ENCODE measurements at regions not wholly inside any gene's neighbourhood (a gene's known extent, or its start where the extent isn't known, plus 50 kb on each side); places are given as distances from the start of the nearest gene placed in this dataset.

DNA sequence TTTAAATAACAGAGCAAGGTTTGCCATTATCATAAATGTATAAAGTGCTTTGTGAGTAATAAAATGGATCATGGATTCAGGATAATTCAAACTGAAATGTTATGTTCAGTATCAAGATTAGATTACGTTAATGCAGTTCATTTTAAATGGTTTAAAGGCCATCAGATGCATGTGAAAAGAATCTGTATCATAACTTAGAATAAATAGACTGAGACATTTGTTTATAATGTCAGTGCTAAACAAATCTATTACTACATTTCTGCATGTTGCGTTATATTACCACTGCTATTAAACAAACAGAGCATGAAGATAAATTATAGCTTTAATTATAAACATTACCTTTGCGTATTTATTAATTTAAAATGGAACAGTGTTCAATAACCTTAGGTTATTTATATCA lies 160.2 kb downstream of the TOX3 start:
- Mint-ChIP-seq H3K36me3 (no peaks in the 10 kb centered on the region), H3K4me3 (no peak overlapping the region), H3K4me1 (no peaks in the 10 kb centered on the region), H3K9me3 (peaks cover 1 to 26% (median 7%) of the 10 kb centered on the region in 7 donors), H3K27ac (no peak overlapping the region), H3K27me3 (no peaks in the 10 kb centered on the region)
- no peaks in the 10 kb centered on the region for H3K9me3 ChIP-seq (ENCODE audit: control insufficient read depth in 2 of 2, low read length in 2 of 2)
- H3K4me3 ChIP-seq (ENCODE audit: low read depth, low read length), result no peak overlapping the region
- H3K27ac ChIP-seq (ENCODE audit: insufficient read depth, low read length, poor library complexity, severe bottlenecking), result no peak overlapping the region
- no peak for DNase-seq
- no peaks in the 10 kb centered on the region for H3K36me3 ChIP-seq (ENCODE audit: control insufficient read depth, insufficient read depth, low read length)
- H3K27me3 ChIP-seq (ENCODE audit: control insufficient read depth, insufficient read depth, low read length), result no peaks in the 10 kb centered on the region
- no peak for ATAC-seq (ENCODE audit: low read depth in 2 of 2)
- no peaks in the 10 kb centered on the region for H3K4me1 ChIP-seq (ENCODE audit: control insufficient read depth, insufficient read depth, low read length, poor library complexity, severe bottlenecking)

DNA sequence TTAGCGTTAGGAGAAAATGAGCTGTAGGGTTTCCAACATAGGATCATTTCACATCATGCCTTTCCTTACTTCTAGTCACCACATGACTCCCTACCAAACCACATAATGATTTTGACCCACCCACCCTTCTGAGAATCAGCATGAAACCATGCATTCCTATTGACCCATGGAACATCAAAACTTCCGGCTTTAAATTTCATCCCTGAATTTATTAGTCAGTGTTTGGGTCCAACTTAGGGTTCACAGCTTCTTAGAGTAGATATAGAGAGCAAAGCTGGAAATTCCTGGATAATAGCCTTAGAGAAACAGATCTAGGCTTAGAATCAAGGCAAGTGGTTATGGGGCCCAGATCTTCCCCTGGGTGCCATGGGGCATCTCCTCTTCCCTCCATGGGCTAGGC lies 162.6 kb downstream of the TOX3 start:
- peaks cover 1 to 29% (median 7%) of the 10 kb centered on the region in 7 donors for H3K9me3 Mint-ChIP-seq
- no peak overlapping the region for H3K4me3 Mint-ChIP-seq
- ATAC-seq (ENCODE audit: low read depth in 2 of 2) (no peak), DNase-seq (no peak)
- Histone ChIP-seq H3K27ac (ENCODE audit: insufficient read depth, low read length, poor library complexity, severe bottlenecking) (no peak overlapping the region), H3K36me3 (ENCODE audit: control insufficient read depth, insufficient read depth, low read length) (no peaks in the 10 kb centered on the region), H3K4me3 (ENCODE audit: low read depth, low read length) (no peak overlapping the region), H3K4me1 (ENCODE audit: control insufficient read depth, insufficient read depth, low read length, poor library complexity, severe bottlenecking) (no peaks in the 10 kb centered on the region), H3K27me3 (ENCODE audit: control insufficient read depth, insufficient read depth, low read length) (no peaks in the 10 kb centered on the region), H3K9me3 (ENCODE audit: control insufficient read depth in 2 of 2, low read length in 2 of 2) (no peaks in the 10 kb centered on the region)
- H3K4me1 Mint-ChIP-seq, result no peaks in the 10 kb centered on the region
- no peak overlapping the region for H3K27ac Mint-ChIP-seq
- no peaks in the 10 kb centered on the region for H3K27me3 Mint-ChIP-seq
- no peaks in the 10 kb centered on the region for H3K36me3 Mint-ChIP-seq

DNA sequence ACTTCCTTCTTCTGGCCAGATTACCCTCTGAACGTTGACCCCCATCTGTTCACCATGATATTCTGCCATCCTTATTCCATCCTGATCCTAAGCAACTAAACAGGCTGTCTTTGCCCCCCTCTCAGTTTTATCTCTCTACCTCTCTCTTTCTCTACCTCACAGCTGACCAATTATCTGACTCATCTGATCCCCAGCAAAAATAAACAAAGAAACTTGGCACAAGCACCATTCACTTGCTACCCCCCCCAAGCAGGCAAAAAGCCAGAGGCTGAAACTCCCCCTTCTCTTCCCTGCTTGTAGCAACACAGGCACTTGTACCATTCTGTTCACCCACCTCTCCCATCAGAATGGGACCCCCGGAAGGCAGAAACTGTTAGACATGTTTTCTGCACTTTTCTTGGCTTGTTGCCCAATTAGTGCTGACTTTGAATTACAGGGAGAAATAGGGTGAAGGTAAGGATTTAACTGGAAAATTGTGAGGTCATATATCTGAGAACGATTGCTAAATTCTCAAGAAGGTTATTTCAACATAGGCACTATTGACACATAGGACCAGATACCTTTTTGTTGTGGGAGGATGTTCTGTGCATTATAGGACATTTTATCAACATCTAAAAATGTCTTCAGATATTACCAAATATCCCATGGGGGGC lies 163.2 kb downstream of the TOX3 start:
- Histone ChIP-seq H3K27ac (ENCODE audit: insufficient read depth, low read length, poor library complexity, severe bottlenecking) (no peak overlapping the region), H3K9me3 (ENCODE audit: control insufficient read depth in 2 of 2, low read length in 2 of 2) (no peaks in the 10 kb centered on the region), H3K36me3 (ENCODE audit: control insufficient read depth, insufficient read depth, low read length) (no peaks in the 10 kb centered on the region), H3K4me1 (ENCODE audit: control insufficient read depth, insufficient read depth, low read length, poor library complexity, severe bottlenecking) (no peaks in the 10 kb centered on the region), H3K4me3 (ENCODE audit: low read depth, low read length) (no peak overlapping the region), H3K27me3 (ENCODE audit: control insufficient read depth, insufficient read depth, low read length) (no peaks in the 10 kb centered on the region)
- DNase-seq, result no peak
- Mint-ChIP-seq H3K27me3 (no peaks in the 10 kb centered on the region), H3K27ac (no peak overlapping the region), H3K36me3 (no peaks in the 10 kb centered on the region), H3K4me3 (no peak overlapping the region), H3K4me1 (no peaks in the 10 kb centered on the region), H3K9me3 (peaks cover 0 to 29% (median 3%) of the 10 kb centered on the region in 7 donors)
- no peak for ATAC-seq (ENCODE audit: low read depth in 2 of 2)

DNA sequence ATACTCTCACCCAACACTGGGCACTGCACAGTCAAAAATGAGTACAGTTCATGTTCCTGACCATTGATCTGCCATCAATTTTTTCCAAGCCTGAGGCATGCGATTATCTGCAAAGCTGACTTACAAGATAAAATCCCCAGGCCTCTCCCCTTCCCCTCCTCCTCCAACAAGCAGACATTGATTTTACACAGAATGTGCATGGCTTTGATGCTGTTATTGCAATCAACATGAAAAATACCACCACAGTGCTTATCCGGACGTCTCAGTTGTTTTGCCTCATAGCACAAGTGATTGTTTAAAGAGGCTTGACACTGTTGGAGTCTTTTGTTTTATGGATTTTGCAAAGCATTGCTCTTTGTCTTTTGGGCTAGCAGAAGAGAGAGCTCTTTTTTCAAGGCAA lies 163.8 kb downstream of the TOX3 start:
- Mint-ChIP-seq H3K9me3 (peaks cover 0 to 25% (median 3%) of the 10 kb centered on the region in 7 donors), H3K36me3 (no peaks in the 10 kb centered on the region), H3K27me3 (no peaks in the 10 kb centered on the region), H3K4me3 (no peak overlapping the region), H3K27ac (no peak overlapping the region), H3K4me1 (no peaks in the 10 kb centered on the region)
- no peaks in the 10 kb centered on the region for H3K36me3 ChIP-seq (ENCODE audit: control insufficient read depth, insufficient read depth, low read length)
- ATAC-seq (ENCODE audit: low read depth in 2 of 2) (no peak), DNase-seq (no peak)
- H3K27me3 ChIP-seq (ENCODE audit: control insufficient read depth, insufficient read depth, low read length), result no peaks in the 10 kb centered on the region
- no peaks in the 10 kb centered on the region for H3K9me3 ChIP-seq (ENCODE audit: control insufficient read depth in 2 of 2, low read length in 2 of 2)
- no peak overlapping the region for H3K4me3 ChIP-seq (ENCODE audit: low read depth, low read length)
- no peak overlapping the region for H3K27ac ChIP-seq (ENCODE audit: insufficient read depth, low read length, poor library complexity, severe bottlenecking)
- no peaks in the 10 kb centered on the region for H3K4me1 ChIP-seq (ENCODE audit: control insufficient read depth, insufficient read depth, low read length, poor library complexity, severe bottlenecking)

DNA sequence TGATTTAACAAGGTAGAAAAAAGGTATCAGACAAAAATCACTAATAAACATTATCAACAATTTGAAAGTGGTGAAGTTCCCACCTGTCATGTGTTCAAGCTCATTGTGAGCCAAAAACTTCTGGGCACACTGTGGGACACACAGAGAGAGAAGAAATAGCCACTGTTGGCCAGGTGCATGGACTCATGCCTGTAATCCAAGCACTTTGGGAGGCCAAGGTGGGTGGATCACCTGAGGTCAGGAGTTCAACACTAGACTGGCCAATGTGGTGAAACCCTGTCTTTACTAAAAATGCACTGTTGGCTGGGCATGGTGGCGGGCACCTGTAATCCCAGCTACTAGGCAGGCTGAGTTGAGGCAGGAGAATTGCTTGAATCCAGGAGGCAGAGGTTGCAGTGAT lies 167.4 kb downstream of the TOX3 start:
- Mint-ChIP-seq H3K4me1 (no peaks in the 10 kb centered on the region), H3K36me3 (no peaks in the 10 kb centered on the region), H3K27ac (no peak overlapping the region), H3K4me3 (no peak overlapping the region), H3K9me3 (peaks cover 0 to 35% (median 9%) of the 10 kb centered on the region in 7 donors), H3K27me3 (no peaks in the 10 kb centered on the region)
- ATAC-seq (ENCODE audit: low read depth in 2 of 2), result no peak
- Histone ChIP-seq H3K27ac (ENCODE audit: insufficient read depth, low read length, poor library complexity, severe bottlenecking) (no peak overlapping the region), H3K4me1 (ENCODE audit: control insufficient read depth, insufficient read depth, low read length, poor library complexity, severe bottlenecking) (no peaks in the 10 kb centered on the region), H3K36me3 (ENCODE audit: control insufficient read depth, insufficient read depth, low read length) (no peaks in the 10 kb centered on the region), H3K27me3 (ENCODE audit: control insufficient read depth, insufficient read depth, low read length) (no peaks in the 10 kb centered on the region), H3K9me3 (ENCODE audit: control insufficient read depth in 2 of 2, low read length in 2 of 2) (no peaks in the 10 kb centered on the region), H3K4me3 (ENCODE audit: low read depth, low read length) (no peak overlapping the region)
- no peak for DNase-seq

DNA sequence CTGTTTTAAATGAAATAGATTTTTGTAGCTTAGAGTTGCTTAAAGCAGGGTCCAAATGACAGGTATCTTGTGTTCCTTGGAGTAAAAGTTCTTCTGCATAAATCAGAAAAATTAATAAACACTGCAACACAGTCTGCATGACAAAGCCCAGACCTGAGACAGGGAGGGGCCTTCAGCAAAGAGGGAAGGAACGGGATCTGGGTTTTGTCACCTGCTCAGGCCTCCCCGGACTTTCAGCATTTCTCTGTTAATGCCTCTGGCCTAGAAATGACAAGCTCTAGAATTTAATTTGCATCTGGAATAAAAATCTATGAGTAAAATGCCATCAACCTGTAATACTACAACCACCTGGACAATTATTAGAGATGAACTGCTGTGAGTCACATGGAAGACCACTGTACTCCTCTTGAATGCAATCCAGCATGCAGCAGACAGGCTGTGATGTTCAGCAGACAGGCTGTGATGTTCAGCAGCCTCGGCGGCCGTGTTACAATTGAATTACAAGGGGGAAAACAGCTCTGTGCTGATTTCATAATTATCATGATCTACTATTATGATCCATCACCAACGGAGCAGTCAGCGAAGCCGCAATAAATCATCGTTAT lies 170.2 kb downstream of the TOX3 start:
- no peaks in the 10 kb centered on the region for H3K4me1 Mint-ChIP-seq
- no peaks in the 10 kb centered on the region for H3K9me3 ChIP-seq (ENCODE audit: control insufficient read depth in 2 of 2, low read length in 2 of 2)
- H3K9me3 Mint-ChIP-seq, result peaks cover 0 to 24% (median 6%) of the 10 kb centered on the region in 7 donors

DNA sequence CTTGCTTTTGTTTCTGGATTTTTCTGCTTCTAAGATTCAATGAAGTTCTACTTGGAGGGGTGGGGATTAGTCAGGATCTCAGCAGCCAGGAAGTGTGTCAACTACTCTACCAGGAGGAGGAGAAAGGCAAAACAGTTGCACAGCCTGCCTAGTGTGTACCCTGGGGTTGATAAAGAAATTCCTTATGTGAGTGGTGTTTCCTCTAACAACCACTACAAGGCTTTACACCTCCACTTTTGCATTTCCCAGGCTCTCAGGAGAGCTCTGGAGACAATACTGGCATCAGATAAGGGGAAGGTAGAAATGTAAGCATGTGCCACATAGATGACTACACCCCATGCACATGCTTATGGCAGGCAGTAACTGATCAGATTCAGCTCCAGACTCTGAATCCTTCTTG lies 174.6 kb downstream of the TOX3 start:
- H3K9me3 ChIP-seq (ENCODE audit: control insufficient read depth in 2 of 2, low read length in 2 of 2), result no peaks in the 10 kb centered on the region
- Mint-ChIP-seq H3K9me3 (peaks cover 0 to 9% (median 6%) of the 10 kb centered on the region in 7 donors), H3K36me3 (no peaks in the 10 kb centered on the region)

More for the DNA sequence above, 170.2 kb downstream of the TOX3 start:
- no peak overlapping the region for H3K4me3 ChIP-seq (ENCODE audit: low read depth, low read length)
- H3K27ac Mint-ChIP-seq, result no peak overlapping the region
- DNase-seq (no peak), ATAC-seq (ENCODE audit: low read depth in 2 of 2) (no peak)
- no peaks in the 10 kb centered on the region for H3K4me1 ChIP-seq (ENCODE audit: control insufficient read depth, insufficient read depth, low read length, poor library complexity, severe bottlenecking)
- no peaks in the 10 kb centered on the region for H3K36me3 ChIP-seq (ENCODE audit: control insufficient read depth, insufficient read depth, low read length)
- no peak overlapping the region for H3K27ac ChIP-seq (ENCODE audit: insufficient read depth, low read length, poor library complexity, severe bottlenecking)
- H3K36me3 Mint-ChIP-seq, result no peaks in the 10 kb centered on the region
- no peaks in the 10 kb centered on the region for H3K27me3 ChIP-seq (ENCODE audit: control insufficient read depth, insufficient read depth, low read length)
- H3K4me3 Mint-ChIP-seq, result no peak overlapping the region
- H3K27me3 Mint-ChIP-seq, result no peaks in the 10 kb centered on the region

DNA sequence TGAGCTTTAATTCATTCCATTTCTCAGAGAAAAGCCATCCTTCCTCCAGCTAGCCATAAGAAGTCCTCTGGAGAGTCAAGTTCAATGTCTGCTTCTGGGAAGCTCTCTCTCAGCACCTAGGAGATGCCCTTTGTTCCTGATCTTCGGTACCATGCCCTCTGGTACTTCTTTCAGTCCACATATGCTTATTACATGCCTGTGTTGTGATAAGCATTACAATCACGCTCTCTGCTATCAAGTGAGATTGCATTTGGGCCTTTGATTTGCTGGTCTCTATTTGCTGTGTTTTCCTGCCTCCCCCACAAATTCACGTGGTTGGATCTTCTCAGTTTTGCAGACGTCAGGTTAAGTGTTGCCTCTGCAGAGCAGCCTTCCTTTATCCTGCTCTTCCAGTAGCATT lies 178.1 kb downstream of the TOX3 start:
- Mint-ChIP-seq H3K4me1 (no peaks in the 10 kb centered on the region), H3K36me3 (no peaks in the 10 kb centered on the region), H3K27me3 (no peaks in the 10 kb centered on the region), H3K4me3 (no peak overlapping the region), H3K9me3 (peaks cover 0 to 10% (median 4%) of the 10 kb centered on the region in 7 donors), H3K27ac (no peak overlapping the region)
- no peak for DNase-seq
- no peak overlapping the region for H3K27ac ChIP-seq (ENCODE audit: insufficient read depth, low read length, poor library complexity, severe bottlenecking)
- H3K4me1 ChIP-seq (ENCODE audit: control insufficient read depth, insufficient read depth, low read length, poor library complexity, severe bottlenecking), result no peaks in the 10 kb centered on the region
- H3K4me3 ChIP-seq (ENCODE audit: low read depth, low read length), result no peak overlapping the region
- no peaks in the 10 kb centered on the region for H3K36me3 ChIP-seq (ENCODE audit: control insufficient read depth, insufficient read depth, low read length)
- H3K9me3 ChIP-seq (ENCODE audit: control insufficient read depth in 2 of 2, low read length in 2 of 2), result peaks cover 0 to 3% of the 10 kb centered on the region in 2 experiments
- H3K27me3 ChIP-seq (ENCODE audit: control insufficient read depth, insufficient read depth, low read length), result no peaks in the 10 kb centered on the region
- ATAC-seq (ENCODE audit: low read depth in 2 of 2), result no peak

More for the DNA sequence above, 174.6 kb downstream of the TOX3 start:
- Mint-ChIP-seq H3K27me3 (no peaks in the 10 kb centered on the region), H3K27ac (no peak overlapping the region), H3K4me3 (no peak overlapping the region), H3K4me1 (no peaks in the 10 kb centered on the region)
- Histone ChIP-seq H3K36me3 (ENCODE audit: control insufficient read depth, insufficient read depth, low read length) (no peaks in the 10 kb centered on the region), H3K27me3 (ENCODE audit: control insufficient read depth, insufficient read depth, low read length) (no peaks in the 10 kb centered on the region), H3K4me1 (ENCODE audit: control insufficient read depth, insufficient read depth, low read length, poor library complexity, severe bottlenecking) (no peaks in the 10 kb centered on the region), H3K4me3 (ENCODE audit: low read depth, low read length) (no peak overlapping the region), H3K27ac (ENCODE audit: insufficient read depth, low read length, poor library complexity, severe bottlenecking) (no peak overlapping the region)
- DNase-seq (no peak), ATAC-seq (ENCODE audit: low read depth in 2 of 2) (no peak)

All from CD4-positive, CD25-positive, alpha-beta regulatory T cell (primary cell).